ENCODE measurements at regions not wholly inside any gene's neighbourhood (a gene's known extent, or its start where the extent isn't known, plus 50 kb on each side); places are given as distances from the start of the nearest gene placed in this dataset.

DNA sequence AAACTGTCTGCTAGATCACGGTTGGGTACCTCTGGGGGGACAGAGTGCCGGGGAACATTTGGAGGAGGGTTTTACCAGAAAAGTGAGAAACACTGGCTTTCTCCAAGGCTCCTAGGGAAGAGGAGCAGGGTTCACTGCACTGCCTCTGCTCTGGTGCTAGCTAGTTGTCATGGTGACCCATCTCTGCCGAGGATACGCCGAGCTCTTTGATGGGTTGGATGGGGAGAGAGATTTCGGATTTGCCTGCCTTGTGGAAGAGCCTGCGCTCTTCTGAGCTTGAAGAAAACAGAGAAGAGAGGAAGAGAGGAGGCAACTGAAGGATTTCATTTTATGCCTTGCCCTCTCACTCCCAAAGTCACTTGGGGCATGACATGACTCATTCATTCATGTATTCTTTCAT is 92.1 kb downstream of the NAV1 start:
- TF ChIP-seq ARNTL (CRISPR knock-in tag; IDR thresholded peaks at IDR 0.05; ENCODE audit: borderline replicate concordance, low read depth): no peak
- TF ChIP-seq PPARA (CRISPR knock-in tag; IDR thresholded peaks at IDR 0.05; ENCODE audit: borderline replicate concordance): no peak
- TF ChIP-seq, protein P1, sequence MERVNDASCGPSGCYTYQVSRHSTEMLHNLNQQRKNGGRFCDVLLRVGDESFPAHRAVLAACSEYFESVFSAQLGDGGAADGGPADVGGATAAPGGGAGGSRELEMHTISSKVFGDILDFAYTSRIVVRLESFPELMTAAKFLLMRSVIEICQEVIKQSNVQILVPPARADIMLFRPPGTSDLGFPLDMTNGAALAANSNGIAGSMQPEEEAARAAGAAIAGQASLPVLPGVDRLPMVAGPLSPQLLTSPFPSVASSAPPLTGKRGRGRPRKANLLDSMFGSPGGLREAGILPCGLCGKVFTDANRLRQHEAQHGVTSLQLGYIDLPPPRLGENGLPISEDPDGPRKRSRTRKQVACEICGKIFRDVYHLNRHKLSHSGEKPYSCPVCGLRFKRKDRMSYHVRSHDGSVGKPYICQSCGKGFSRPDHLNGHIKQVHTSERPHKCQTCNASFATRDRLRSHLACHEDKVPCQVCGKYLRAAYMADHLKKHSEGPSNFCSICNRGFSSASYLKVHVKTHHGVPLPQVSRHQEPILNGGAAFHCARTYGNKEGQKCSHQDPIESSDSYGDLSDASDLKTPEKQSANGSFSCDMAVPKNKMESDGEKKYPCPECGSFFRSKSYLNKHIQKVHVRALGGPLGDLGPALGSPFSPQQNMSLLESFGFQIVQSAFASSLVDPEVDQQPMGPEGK (CRISPR knock-in tag; IDR thresholded peaks at IDR 0.05; ENCODE audit: borderline replicate concordance): no peak
- no peak for TF ChIP-seq RARB (CRISPR knock-in tag; IDR thresholded peaks at IDR 0.05)
- no peak for TF ChIP-seq BACH2 (CRISPR knock-in tag; IDR thresholded peaks at IDR 0.05; ENCODE audit: borderline replicate concordance)
- TF ChIP-seq ISL1 (CRISPR knock-in tag; IDR thresholded peaks at IDR 0.05): no peak
- TF ChIP-seq OSR1 (CRISPR knock-in tag; IDR thresholded peaks at IDR 0.05): no peak
- no peak for TF ChIP-seq TOX (CRISPR knock-in tag; IDR thresholded peaks at IDR 0.05; ENCODE audit: borderline replicate concordance)
- TF ChIP-seq TCF4 (CRISPR knock-in tag; IDR thresholded peaks at IDR 0.05; ENCODE audit: borderline replicate concordance): no peak
- TF ChIP-seq ESRRG (CRISPR knock-in tag; IDR thresholded peaks at IDR 0.05): no peak
- no peak for TF ChIP-seq ZFP3 (CRISPR knock-in tag; IDR thresholded peaks at IDR 0.05)
- no peak for TF ChIP-seq SNAI2 (CRISPR knock-in tag; IDR thresholded peaks at IDR 0.05)
